H1 (cell line): ENCODE measurements at regions not wholly inside any gene's neighbourhood (a gene's known extent, or its start where the extent isn't known, plus 50 kb on each side); places are given as distances from the start of the nearest gene placed in this dataset.

Experiments used
- CTCF ChIA-PET: fragments of 300-600 bp; sonication (Branson Sonifier 250); formaldehyde crosslinking; loops from one replicate; lab custom pipeline; 2021; ENCODE audit not compliant: partially characterized antibody; lab: Charles Lee
- POLR2A ChIA-PET: fragments of 300-600 bp; sonication (Branson Sonifier 250); formaldehyde crosslinking; loops from one replicate; lab custom pipeline; 2021; ENCODE audit warnings: inconsistent platforms; ENCODE audit not compliant: partially characterized antibody; lab: Charles Lee
- DNase-seq, 2 experiments: peaks; one replicate each; pipeline versions ENCODE4 v3.0.0 to v3.0.0-alpha.2; 2010 to 2022; ENCODE audit warnings: low spot score in 2 of 2, low read depth in 1 of 2, mixed read lengths in 1 of 2
- FAIRE-seq: peaks from 2 replicates; lab custom pipeline; 2011; peaks lifted over from hg19 to GRCh38; lab: Jason Lieb, UNC
- H2AFZ ChIP-seq: 2 replicates; pipeline ENCODE4 v1.8.1; 2012; ENCODE audit warnings: low read length, inconsistent platforms
- H2AK5ac ChIP-seq: 2 replicates; pipeline ENCODE4 v1.6.1; 2013; ENCODE audit warnings: low read depth, low read length
- H2BK120ac ChIP-seq: replicated peaks from 2 replicates; pipeline ENCODE3; 2013; ENCODE audit warnings: low read depth, low read length, inconsistent platforms
- H2BK12ac ChIP-seq: 2 replicates; pipeline ENCODE4 v1.6.1; 2013; ENCODE audit warnings: low read depth, low read length
- H2BK15ac ChIP-seq: 2 replicates; pipeline ENCODE4 v1.6.1; 2013; ENCODE audit warnings: low read length
- H2BK20ac ChIP-seq: 2 replicates; pipeline ENCODE4 v1.6.1; 2013; ENCODE audit warnings: low read length
- H2BK5ac ChIP-seq: 2 replicates; pipeline ENCODE4 v1.6.1; 2013; ENCODE audit warnings: low read depth, low read length
- H3K14ac ChIP-seq: 2 replicates; pipeline ENCODE4 v1.6.1; 2013; ENCODE audit warnings: inconsistent platforms; ENCODE audit not compliant: insufficient read length
- H3K18ac ChIP-seq: 2 replicates; pipeline ENCODE4 v1.6.1; 2013; ENCODE audit warnings: low read length; ENCODE audit errors: extremely low read depth
- H3K23ac ChIP-seq: 2 replicates; pipeline ENCODE4 v1.6.1; 2013; ENCODE audit warnings: inconsistent platforms; ENCODE audit not compliant: insufficient read length
- H3K23me2 ChIP-seq: 2 replicates; pipeline ENCODE4 v1.6.1; 2013; ENCODE audit warnings: low read depth, low read length
- H3K27ac ChIP-seq: 2 replicates; pipeline ENCODE4 v1.6.1; 2011; ENCODE audit warnings: low read depth, low read length, inconsistent platforms
- H3K27me3 ChIP-seq, 4 experiments: replicated peaks in 1 of 4; 1 replicate in 1 of 4; 2 replicates in 3 of 4; pipeline versions ENCODE4 v1.6.1 to v1.8.1; 2011 to 2013; ENCODE audit warnings: low read length in 3 of 4, mild to moderate bottlenecking in 3 of 4, inconsistent platforms in 2 of 4, mixed read lengths in 2 of 4, moderate library complexity in 1 of 4; ENCODE audit not compliant: control insufficient read depth in 3 of 4, insufficient read depth in 3 of 4; ENCODE audit errors: extremely low read depth in 1 of 4
- H3K36me3 ChIP-seq, 4 experiments: 2 replicates each; pipeline versions ENCODE4 v1.6.1 to v1.8.1; 2011 to 2013; ENCODE audit warnings: mild to moderate bottlenecking in 4 of 4, low read length in 3 of 4, moderate library complexity in 2 of 4, control low read depth in 1 of 4, inconsistent platforms in 1 of 4; ENCODE audit not compliant: insufficient read depth in 4 of 4, control insufficient read depth in 2 of 4
- H3K4ac ChIP-seq: replicated peaks from 2 replicates; pipeline ENCODE3; 2013; ENCODE audit warnings: low read length, low read depth, mixed read lengths, inconsistent platforms; ENCODE audit not compliant: insufficient read length
- H3K4me1 ChIP-seq, 4 experiments: replicated peaks in 1 of 4; 1 replicate in 1 of 4; 2 replicates in 3 of 4; pipeline versions ENCODE4 v1.6.1 to v1.8.1; 2011 to 2013; ENCODE audit warnings: low read length in 3 of 4, inconsistent platforms in 2 of 4, mixed read lengths in 1 of 4; ENCODE audit not compliant: insufficient read depth in 4 of 4, control insufficient read depth in 3 of 4
- H3K4me2 ChIP-seq, 2 experiments: 2 replicates each; pipeline versions ENCODE4 v1.6.1 to v1.8.1; 2011 to 2013; ENCODE audit warnings: low read depth in 2 of 2, low read length in 2 of 2, control low read depth in 1 of 2, inconsistent platforms in 1 of 2, mild to moderate bottlenecking in 1 of 2; ENCODE audit not compliant: insufficient read depth in 1 of 2
- H3K4me3 ChIP-seq, 4 experiments: fragments of 200-600, 300-600 bp in 1 of 4; sonication (generic), shearing (Covaris generic), sonication (Bioruptor Twin) in 1 of 4; 2 replicates each; pipeline versions ENCODE4 v1.5.1 to v1.8.1; 2011 to 2016; ENCODE audit warnings: low read length in 4 of 4, low read depth in 3 of 4, control low read depth in 2 of 4, inconsistent platforms in 2 of 4, mild to moderate bottlenecking in 2 of 4, mixed read lengths in 1 of 4, moderate library complexity in 1 of 4; ENCODE audit not compliant: insufficient read depth in 2 of 4; ENCODE audit errors: extremely low read depth in 1 of 4
- H3K56ac ChIP-seq: replicated peaks from 2 replicates; pipeline ENCODE3; 2013; ENCODE audit warnings: low read depth, mild to moderate bottlenecking, mixed read lengths, low read length, inconsistent platforms; ENCODE audit not compliant: insufficient read length
- H3K79me1 ChIP-seq: 2 replicates; pipeline ENCODE4 v1.6.1; 2013; ENCODE audit warnings: low read depth, low read length, control low read depth
- H3K79me2 ChIP-seq, 2 experiments: 2 replicates each; pipeline versions ENCODE4 v1.6.1 to v1.8.1; 2012 to 2013; ENCODE audit warnings: low read length in 2 of 2, mild to moderate bottlenecking in 2 of 2, inconsistent platforms in 1 of 2; ENCODE audit not compliant: insufficient read depth in 2 of 2, control insufficient read depth in 1 of 2
- H3K9ac ChIP-seq, 4 experiments: replicated peaks in 1 of 4; 1 replicate in 1 of 4; 2 replicates in 3 of 4; pipeline versions ENCODE4 v1.6.1 to v1.8.1; 2011 to 2013; ENCODE audit warnings: low read depth in 3 of 4, low read length in 3 of 4, control low read depth in 2 of 4, mild to moderate bottlenecking in 2 of 4, moderate library complexity in 2 of 4, inconsistent platforms in 1 of 4; ENCODE audit errors: extremely low read depth in 1 of 4
- H3K9me3 ChIP-seq, 2 experiments: 2 replicates each; pipeline versions ENCODE4 v1.6.1 to v1.8.1; 2012 to 2013; ENCODE audit warnings: mild to moderate bottlenecking in 2 of 2, moderate library complexity in 2 of 2, control low read depth in 1 of 2, inconsistent platforms in 1 of 2, low read depth in 1 of 2, low read length in 1 of 2, mixed read lengths in 1 of 2; ENCODE audit not compliant: insufficient read depth in 2 of 2
- H4K20me1 ChIP-seq, 2 experiments: replicated peaks in 1 of 2; 2 replicates each; pipeline versions ENCODE3 to v1.8.1; 2011 to 2013; ENCODE audit warnings: inconsistent platforms in 2 of 2, low read length in 2 of 2, mild to moderate bottlenecking in 1 of 2; ENCODE audit not compliant: insufficient read depth in 2 of 2, control insufficient read depth in 1 of 2
- H4K5ac ChIP-seq: 2 replicates; pipeline ENCODE4 v1.6.1; 2013; ENCODE audit warnings: low read length, low read depth, mixed read lengths, inconsistent platforms; ENCODE audit not compliant: insufficient read length
- H4K8ac ChIP-seq: 2 replicates; pipeline ENCODE4 v1.8.0; 2013; ENCODE audit warnings: mild to moderate bottlenecking, moderate library complexity, low read length, inconsistent platforms; ENCODE audit not compliant: insufficient read depth; ENCODE audit errors: extremely low read depth
- H4K91ac ChIP-seq: replicated peaks from 2 replicates; pipeline ENCODE3; 2013; ENCODE audit warnings: low read length, mixed read lengths, inconsistent platforms; ENCODE audit not compliant: insufficient read length
- BACH1 ChIP-seq: IDR thresholded peaks from 2 replicates; pipeline ENCODE4 v1.6.1; 2012; ENCODE audit warnings: low read length, improper control_type of control experiment
- BRCA1 ChIP-seq: IDR thresholded peaks from 2 replicates; pipeline ENCODE4 v1.6.1; 2012; ENCODE audit warnings: low read depth, low read length, improper control_type of control experiment
- CBX8 ChIP-seq: fragments of 300-800, 300-1000 bp; sonication (generic); IDR thresholded peaks from 2 replicates; pipeline ENCODE4 v1.7.1; 2016; ENCODE audit warnings: low read depth, low read length, borderline replicate concordance
- GTF2F1 ChIP-seq: IDR thresholded peaks from 2 replicates; pipeline ENCODE4 v1.6.1; 2012; ENCODE audit warnings: low read depth, low read length, improper control_type of control experiment, borderline replicate concordance
- KDM1A ChIP-seq: fragments of 200-600, 300-600 bp; sonication (generic); IDR thresholded peaks from 2 replicates; pipeline ENCODE4 v1.7.1; 2016; ENCODE audit warnings: mild to moderate bottlenecking, low read length, borderline replicate concordance
- KDM4A ChIP-seq: IDR thresholded peaks from one replicate; pipeline ENCODE4 v1.7.1; 2012; ENCODE audit warnings: low read depth, mild to moderate bottlenecking, moderate library complexity, low read length, inconsistent platforms; ENCODE audit not compliant: severe bottlenecking
- PHF8 ChIP-seq: fragments of 200-600 bp; sonication (generic); conservative IDR thresholded peaks from 2 replicates; pipeline ENCODE4 v1.7.1; 2012; ENCODE audit warnings: low read depth, mild to moderate bottlenecking, inconsistent platforms, low read length, moderate library complexity
- POU5F1 ChIP-seq: IDR thresholded peaks from 2 replicates; pipeline ENCODE4 v1.6.1; 2011; ENCODE audit warnings: low read depth, mild to moderate bottlenecking, low read length, moderate library complexity
- RAD21 ChIP-seq, 2 experiments: IDR thresholded peaks in 1 of 2; conservative IDR thresholded peaks in 1 of 2; 2 replicates each; pipeline ENCODE4 v1.6.1; 2011; ENCODE audit warnings: low read depth in 2 of 2, low read length in 2 of 2, improper control_type of control experiment in 1 of 2, inconsistent platforms in 1 of 2, mild to moderate bottlenecking in 1 of 2, moderate library complexity in 1 of 2
- SUZ12 ChIP-seq: fragments of 200-600 bp; sonication (generic); IDR thresholded peaks from 2 replicates; pipeline ENCODE4 v1.6.1; 2012; ENCODE audit warnings: mild to moderate bottlenecking, inconsistent platforms, low read length, moderate library complexity, mixed read lengths
- TCF12 ChIP-seq: IDR thresholded peaks from 2 replicates; pipeline ENCODE4 v1.6.1; 2011; ENCODE audit warnings: low read depth, mild to moderate bottlenecking, low read length
- WGBS, 2 experiments: shearing (Covaris generic) in 1 of 2; methylation state at CpG; one replicate each; pipeline versions ENCODE4 v1.1.6 to v1.1.7; 2013 to 2015; ENCODE audit warnings: low lambda C conversion rate in 2 of 2, mixed read lengths in 2 of 2, inconsistent platforms in 1 of 2, low coverage in 1 of 2, missing lambda C conversion rate in 1 of 2; ENCODE audit not compliant: insufficient replicate concordance in 2 of 2, insufficient coverage in 1 of 2, insufficient read length in 1 of 2; ENCODE audit errors: extremely low coverage in 1 of 2, missing lambda C conversion rate in 1 of 2; 5-methylcytosine and 5-hydroxymethylcytosine counted together
- TF ChIP-seq, protein P1 (sequence below): IDR thresholded peaks from 2 replicates; pipeline ENCODE4 v1.6.1; 2012; ENCODE audit warnings: inconsistent platforms
- TF ChIP-seq, protein P2 (sequence below): IDR thresholded peaks from 2 replicates; pipeline ENCODE4 v1.6.1; 2012; ENCODE audit warnings: low read length, inconsistent platforms

DNA sequence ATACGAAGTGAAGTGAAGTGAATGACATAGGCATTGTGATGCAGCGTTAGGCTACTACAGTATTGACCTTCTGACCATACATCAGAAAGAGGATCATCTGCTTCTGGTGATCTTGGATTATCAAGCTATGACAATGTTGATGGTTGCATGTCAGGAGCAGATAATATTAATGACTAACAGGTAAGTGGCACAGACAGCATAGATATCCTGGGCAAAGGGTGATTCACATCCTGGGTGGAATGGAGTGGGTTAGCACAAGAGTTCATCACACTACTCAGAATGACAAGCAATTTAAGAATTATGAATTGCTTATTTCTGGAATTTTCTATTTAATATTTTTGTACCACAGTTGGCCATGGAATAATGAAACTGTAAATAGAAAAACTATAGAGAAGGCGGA, 397.9 kb upstream of the ATP2B1 start:
- Histone ChIP-seq H4K5ac (no peak overlapping the region), H3K9ac (no peak overlapping the region), H2AFZ (no peak overlapping the region), H3K4ac (no peak overlapping the region), H3K9me3 (no peaks in the 10 kb centered on the region), H3K79me2 (no peaks in the 10 kb centered on the region), H3K14ac (no peak overlapping the region), H3K27ac (no peak overlapping the region), H3K36me3 (no peaks in the 10 kb centered on the region), H2BK5ac (no peak overlapping the region), H3K79me1 (no peaks in the 10 kb centered on the region), H3K18ac (no peak overlapping the region), H3K27me3 (no peaks in the 10 kb centered on the region), H4K91ac (no peak overlapping the region), H4K8ac (no peak overlapping the region), H3K23ac (no peak overlapping the region), H2AK5ac (no peak overlapping the region), H3K23me2 (no peaks in the 10 kb centered on the region), H2BK12ac (no peak overlapping the region), H2BK20ac (no peak overlapping the region), H4K20me1 (no peaks in the 10 kb centered on the region), H3K4me1 (no peaks in the 10 kb centered on the region), H3K4me2 (no peak overlapping the region), H2BK15ac (no peak overlapping the region), H2BK120ac (no peak overlapping the region), H3K4me3 (no peak overlapping the region), H3K56ac (no peak overlapping the region)
- DNase-seq, result no peak
- ChIA-PET CTCF (interaction anchor here (0.6 kb wide), 2 partner anchors 53 to 124 kb away, joined by 3 read pairs; no protein-coding TSS in a partner anchor), POLR2A (no interaction called here)
- FAIRE-seq, result no peak
- WGBS, 2 experiments, result 96% methylated on average over 3 of the region's 3 CpGs; no CpG with 5 or more reads in 1 of the 2 experiments
- TF ChIP-seq GTF2F1 (no peak), BRCA1 (no peak), KDM1A (no peak), KDM4A (no peak), PHF8 (no peak), BACH1 (no peak), POU5F1 (no peak), SUZ12 (no peak), CBX8 (no peak), TCF12 (no peak), RAD21 (IDR thresholded peaks at IDR 0.05 in 1 of 2, conservative IDR thresholded peaks at IDR 0.05 in 1 of 2; ENCODE audit: low read depth in 2 of 2, low read length in 2 of 2) (no peak)
- TF ChIP-seq, protein P1, sequence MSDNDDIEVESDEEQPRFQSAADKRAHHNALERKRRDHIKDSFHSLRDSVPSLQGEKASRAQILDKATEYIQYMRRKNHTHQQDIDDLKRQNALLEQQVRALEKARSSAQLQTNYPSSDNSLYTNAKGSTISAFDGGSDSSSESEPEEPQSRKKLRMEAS, result no peak
- TF ChIP-seq, protein P2, sequence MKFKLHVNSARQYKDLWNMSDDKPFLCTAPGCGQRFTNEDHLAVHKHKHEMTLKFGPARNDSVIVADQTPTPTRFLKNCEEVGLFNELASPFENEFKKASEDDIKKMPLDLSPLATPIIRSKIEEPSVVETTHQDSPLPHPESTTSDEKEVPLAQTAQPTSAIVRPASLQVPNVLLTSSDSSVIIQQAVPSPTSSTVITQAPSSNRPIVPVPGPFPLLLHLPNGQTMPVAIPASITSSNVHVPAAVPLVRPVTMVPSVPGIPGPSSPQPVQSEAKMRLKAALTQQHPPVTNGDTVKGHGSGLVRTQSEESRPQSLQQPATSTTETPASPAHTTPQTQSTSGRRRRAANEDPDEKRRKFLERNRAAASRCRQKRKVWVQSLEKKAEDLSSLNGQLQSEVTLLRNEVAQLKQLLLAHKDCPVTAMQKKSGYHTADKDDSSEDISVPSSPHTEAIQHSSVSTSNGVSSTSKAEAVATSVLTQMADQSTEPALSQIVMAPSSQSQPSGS, result no peak
